Naive thymus-derived CD4-positive, alpha-beta T cell (primary cell): ENCODE measurements at regions not wholly inside any gene's neighbourhood (a gene's known extent, or its start where the extent isn't known, plus 50 kb on each side); places are given as distances from the start of the nearest gene placed in this dataset.
A peak's percentile ranks its signal among the peaks of the same experiment; 100 is the strongest.

Experiments
- ATAC-seq: fragments of 150-1000 bp; cut with Tn5 transposase; 2 replicates; pipeline ENCODE4 v1.10.0; 2021; ENCODE audit warnings: mild to moderate bottlenecking, moderate library complexity
- CTCF ChIA-PET: fragments of 350-600 bp; sonication (Branson Sonifier 250); formaldehyde crosslinking; loops from one replicate; lab custom pipeline; 2021; ENCODE audit warnings: antibody characterized with exemption; lab: Charles Lee
- POLR2A ChIA-PET: fragments of 350-600 bp; sonication (Branson Sonifier 250); formaldehyde crosslinking; loops from one replicate; lab custom pipeline; 2021; ENCODE audit warnings: antibody characterized with exemption, inconsistent platforms; lab: Charles Lee
- DNase-seq, 9 donors: peaks; one replicate each; pipeline versions ENCODE4 v3.0.0 to v3.0.0-alpha.2; 2020 to 2022; ENCODE audit warnings: mixed read lengths in 1 of 9
- H3K27ac ChIP-seq: one replicate; pipeline ENCODE4 v1.7.0; 2013; ENCODE audit warnings: mild to moderate bottlenecking, low read depth, low read length, moderate library complexity
- H3K27me3 ChIP-seq, 2 donors: one replicate each; pipeline ENCODE4 v1.7.0; 2013; ENCODE audit warnings: low read length in 2 of 2, mild to moderate bottlenecking in 2 of 2, moderate library complexity in 2 of 2; ENCODE audit not compliant: control insufficient read depth in 2 of 2, insufficient read depth in 2 of 2
- H3K36me3 ChIP-seq, 3 experiments: 1 replicate in 2 of 3; 2 replicates in 1 of 3; pipeline ENCODE4 v1.7.0; 2013; ENCODE audit warnings: low read length in 3 of 3, mild to moderate bottlenecking in 3 of 3, moderate library complexity in 1 of 3; ENCODE audit not compliant: insufficient read depth in 3 of 3, control insufficient read depth in 2 of 3
- H3K4me1 ChIP-seq, 2 donors: one replicate each; pipeline ENCODE4 v1.7.0; 2013; ENCODE audit warnings: low read length in 2 of 2, mild to moderate bottlenecking in 2 of 2, moderate library complexity in 1 of 2; ENCODE audit not compliant: control insufficient read depth in 2 of 2, insufficient read depth in 2 of 2
- H3K4me3 ChIP-seq: 2 replicates; pipeline ENCODE4 v1.7.0; 2013; ENCODE audit warnings: mild to moderate bottlenecking, low read length
- H3K9me3 ChIP-seq, 3 experiments: 1 replicate in 2 of 3; 2 replicates in 1 of 3; pipeline ENCODE4 v1.7.0; 2013; ENCODE audit warnings: low read length in 3 of 3; ENCODE audit not compliant: control insufficient read depth in 2 of 3
- H3K27ac Mint-ChIP-seq, 9 donors: one replicate each; pipeline ENCODE4 v1.8.0; 2020 to 2022; ENCODE audit warnings: mixed read lengths in 9 of 9, mild to moderate bottlenecking in 8 of 9, moderate library complexity in 5 of 9, inconsistent platforms in 2 of 9
- H3K27me3 Mint-ChIP-seq, 5 donors: one replicate each; pipeline ENCODE4 v1.8.0; 2021 to 2022; ENCODE audit warnings: mixed read lengths in 5 of 5, mild to moderate bottlenecking in 1 of 5
- H3K36me3 Mint-ChIP-seq, 5 donors: one replicate each; pipeline ENCODE4 v1.8.0; 2020 to 2022; ENCODE audit warnings: mixed read lengths in 5 of 5, mild to moderate bottlenecking in 3 of 5, inconsistent platforms in 1 of 5
- H3K4me1 Mint-ChIP-seq, 7 donors: one replicate each; pipeline ENCODE4 v1.8.0; 2020 to 2022; ENCODE audit warnings: mixed read lengths in 7 of 7, mild to moderate bottlenecking in 3 of 7, inconsistent platforms in 1 of 7
- H3K4me3 Mint-ChIP-seq, 10 donors: one replicate each; pipeline ENCODE4 v1.8.0; 2020 to 2022; ENCODE audit warnings: mild to moderate bottlenecking in 10 of 10, mixed read lengths in 10 of 10, moderate library complexity in 6 of 10, inconsistent platforms in 2 of 10
- H3K9me3 Mint-ChIP-seq, 11 donors: one replicate each; pipeline ENCODE4 v1.8.0; 2020 to 2022; ENCODE audit warnings: mixed read lengths in 11 of 11, mild to moderate bottlenecking in 4 of 11, inconsistent platforms in 1 of 11, moderate library complexity in 1 of 11
- intact Hi-C, 2 donors: fragments of 100-400 bp; cut with micrococcal nuclease; formaldehyde crosslinking; loops; one replicate each; pipeline ENCODE4 v1.15.1; 2023

DNA sequence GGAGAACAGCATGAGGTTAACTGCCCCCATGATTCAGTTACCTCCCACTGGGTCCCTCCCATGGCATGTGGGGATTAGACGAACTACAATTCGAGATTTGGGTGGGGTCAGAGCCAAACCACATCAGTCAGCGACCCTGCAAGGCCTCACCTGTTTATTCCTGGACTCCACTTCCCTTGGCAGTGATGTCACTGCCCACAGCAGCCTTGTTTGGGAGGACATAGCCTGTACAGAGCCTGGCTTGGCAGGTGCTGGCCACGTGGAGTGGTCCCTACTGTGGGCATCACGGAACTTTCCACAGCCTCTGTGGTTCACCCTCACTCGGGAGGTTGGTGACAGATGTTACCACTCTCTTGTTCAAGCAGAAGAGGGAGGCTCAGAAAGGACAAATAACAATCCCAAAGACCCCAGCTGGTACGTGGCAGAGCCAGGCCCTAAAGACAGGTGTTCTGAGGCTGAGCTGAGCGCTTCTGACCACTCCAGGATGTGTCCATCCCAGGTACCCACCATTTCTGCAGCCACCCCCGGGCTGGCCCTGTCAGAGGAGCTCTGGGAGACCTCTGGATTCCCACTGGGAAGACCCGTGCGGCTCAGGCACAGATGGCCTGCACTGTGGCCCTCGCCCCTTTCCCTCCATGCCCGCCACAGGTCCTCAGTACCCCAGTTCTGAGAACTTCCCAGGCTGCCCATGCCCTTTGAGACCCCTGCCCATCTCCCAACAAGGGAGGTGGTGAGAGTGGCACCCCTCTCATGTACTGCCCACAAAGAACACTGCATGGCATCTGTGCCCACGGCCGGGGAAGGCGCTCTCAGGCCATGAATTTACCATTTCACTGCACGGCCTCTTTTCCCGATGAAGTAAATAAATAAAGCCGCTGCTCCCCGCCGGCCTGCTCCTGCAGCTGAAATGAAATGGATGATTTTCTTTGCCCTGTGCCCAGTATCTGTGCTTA, 605.8 kb downstream of the TBC1D22A start:
- no peak overlapping the region for H3K27ac ChIP-seq
- DNase-seq (peak in 1 of 9 donors; percentile 15), ATAC-seq (no peak)
- H3K27me3 Mint-ChIP-seq, result peaks cover 0 to 39% (median 10%) of the 10 kb centered on the region in 5 donors
- no peaks in the 10 kb centered on the region for H3K27me3 ChIP-seq
- no peak overlapping the region for H3K4me3 Mint-ChIP-seq
- no peaks in the 10 kb centered on the region for H3K36me3 Mint-ChIP-seq
- no peak overlapping the region for H3K27ac Mint-ChIP-seq
- H3K9me3 Mint-ChIP-seq, result peaks cover 0 to 14% (median 7%) of the 10 kb centered on the region in 11 donors
- ChIA-PET POLR2A (no interaction called here), CTCF (no interaction called here)
- H3K36me3 ChIP-seq, result no peaks in the 10 kb centered on the region
- peaks cover 0 to 2% (median 0%) of the 10 kb centered on the region in 7 donors for H3K4me1 Mint-ChIP-seq
- H3K4me1 ChIP-seq, result no peaks in the 10 kb centered on the region
- no peaks in the 10 kb centered on the region for H3K9me3 ChIP-seq
- no peak overlapping the region for H3K4me3 ChIP-seq
- intact Hi-C loops, result no loop called here

DNA sequence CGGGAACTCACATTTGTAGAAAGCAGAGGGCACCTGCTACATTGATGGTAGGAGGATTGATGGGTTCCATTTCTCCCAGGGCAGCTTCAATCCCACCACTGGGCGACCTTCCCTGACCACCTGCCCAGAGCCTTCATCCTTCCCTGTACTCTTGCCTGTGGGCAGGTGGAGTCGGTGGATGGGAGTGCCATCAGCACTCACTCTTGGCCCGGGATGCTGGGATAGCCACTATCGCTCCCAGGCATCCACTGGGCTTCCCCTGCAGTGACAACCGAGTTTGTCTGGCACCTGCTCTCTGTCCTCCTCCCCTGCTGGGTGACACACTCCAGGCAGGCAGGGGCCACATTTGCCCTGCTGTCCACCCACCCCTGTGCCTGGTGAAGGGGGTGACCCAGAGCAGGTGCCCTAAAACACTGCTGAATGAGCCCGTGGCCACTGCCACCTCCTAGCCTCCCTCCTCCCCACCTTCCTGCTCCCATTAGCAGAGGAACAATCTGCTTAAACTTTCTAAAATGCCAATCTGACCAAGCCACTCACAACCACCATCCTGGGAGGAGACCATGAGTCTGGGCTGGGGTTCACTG, 604.7 kb downstream of the TBC1D22A start:
- Histone ChIP-seq H3K27ac (no peak overlapping the region), H3K36me3 (no peaks in the 10 kb centered on the region), H3K4me1 (no peaks in the 10 kb centered on the region), H3K27me3 (no peaks in the 10 kb centered on the region), H3K9me3 (no peaks in the 10 kb centered on the region), H3K4me3 (no peak overlapping the region)
- ATAC-seq (no peak), DNase-seq (peak in 1 of 9 donors; percentile 3)
- Mint-ChIP-seq H3K4me1 (peaks cover 0 to 2% (median 0%) of the 10 kb centered on the region in 7 donors), H3K9me3 (peaks cover 0 to 21% (median 10%) of the 10 kb centered on the region in 11 donors), H3K36me3 (no peaks in the 10 kb centered on the region), H3K27me3 (peaks cover 0 to 32% (median 10%) of the 10 kb centered on the region in 5 donors), H3K27ac (no peak overlapping the region), H3K4me3 (no peak overlapping the region)
- intact Hi-C loops, result no loop called here
- ChIA-PET POLR2A (no interaction called here), CTCF (no interaction called here)

- intact Hi-C loops, result no loop called here
- Mint-ChIP-seq H3K36me3 (no peaks in the 10 kb centered on the region), H3K9me3 (peaks cover 2 to 31% (median 10%) of the 10 kb centered on the region in 11 donors), H3K4me3 (no peak overlapping the region), H3K27me3 (peaks cover 0 to 32% (median 12%) of the 10 kb centered on the region in 5 donors), H3K27ac (peak overlapping the region in 1 of 9 donors; percentile 8), H3K4me1 (peaks cover 0 to 2% (median 0%) of the 10 kb centered on the region in 7 donors)
- Histone ChIP-seq H3K4me1 (no peaks in the 10 kb centered on the region), H3K4me3 (no peak overlapping the region), H3K9me3 (no peaks in the 10 kb centered on the region), H3K27ac (no peak overlapping the region), H3K27me3 (no peaks in the 10 kb centered on the region), H3K36me3 (no peaks in the 10 kb centered on the region)
- DNase-seq (peak in 1 of 9 donors; percentile 15), ATAC-seq (no peak)
- CTCF ChIA-PET, result no interaction called here
- POLR2A ChIA-PET, result no interaction called here
These were observed 603.7 kb downstream of the TBC1D22A start for GRCh38 chr22:47366026-47366767.

DNA sequence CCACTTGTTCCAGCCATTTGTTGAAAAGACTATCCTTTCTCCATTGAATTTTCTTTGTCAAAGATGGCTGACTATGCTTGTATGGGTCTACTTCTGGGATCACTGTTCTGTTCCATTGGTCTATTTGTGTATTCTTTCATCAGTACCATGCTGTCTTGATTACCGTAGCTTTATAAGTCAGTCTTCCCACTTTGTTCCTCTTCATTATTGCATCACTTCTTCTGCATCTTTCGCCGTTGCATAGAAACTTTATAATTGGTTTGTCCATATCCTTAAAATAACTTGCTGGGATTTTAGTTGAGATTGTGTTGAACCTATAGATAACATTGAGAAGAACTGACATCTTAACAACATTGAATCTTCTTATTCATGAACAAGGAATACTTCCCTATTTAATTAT, 598.8 kb downstream of the TBC1D22A start:
- Mint-ChIP-seq H3K9me3 (peaks cover 2 to 32% (median 10%) of the 10 kb centered on the region in 11 donors), H3K36me3 (no peaks in the 10 kb centered on the region), H3K4me3 (no peak overlapping the region), H3K27ac (no peak overlapping the region), H3K27me3 (peaks cover 0 to 16% (median 14%) of the 10 kb centered on the region in 5 donors), H3K4me1 (no peaks in the 10 kb centered on the region)
- Histone ChIP-seq H3K27me3 (no peaks in the 10 kb centered on the region), H3K4me3 (no peak overlapping the region), H3K36me3 (no peaks in the 10 kb centered on the region), H3K4me1 (no peaks in the 10 kb centered on the region), H3K9me3 (no peaks in the 10 kb centered on the region), H3K27ac (no peak overlapping the region)
- intact Hi-C loops, result no loop called here
- no peak for ATAC-seq
- no peak for DNase-seq
- ChIA-PET POLR2A (no interaction called here), CTCF (no interaction called here)

DNA sequence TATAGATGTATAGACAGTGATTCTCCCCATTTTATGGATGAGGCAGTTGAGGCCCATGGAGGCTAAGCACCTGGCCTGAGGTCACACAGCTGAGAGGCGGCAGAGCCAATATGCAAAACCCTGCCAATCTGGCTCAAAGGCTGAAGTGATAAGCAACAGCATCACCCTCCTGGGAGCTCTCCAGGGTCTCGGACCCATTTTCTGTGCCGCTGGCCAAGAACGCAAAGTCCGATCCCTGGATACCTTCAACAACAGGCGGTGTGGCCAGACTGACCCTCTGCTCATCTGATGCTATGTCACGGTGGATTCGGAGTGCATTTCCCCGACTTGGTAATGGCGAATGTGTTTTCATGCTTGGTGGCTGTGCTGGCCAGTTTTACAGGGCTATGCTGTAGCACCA, 595.0 kb downstream of the TBC1D22A start:
- Mint-ChIP-seq H3K27me3 (peaks cover 0 to 40% (median 15%) of the 10 kb centered on the region in 5 donors), H3K4me3 (no peak overlapping the region), H3K4me1 (no peaks in the 10 kb centered on the region), H3K9me3 (peaks cover 0 to 14% (median 5%) of the 10 kb centered on the region in 11 donors), H3K36me3 (no peaks in the 10 kb centered on the region), H3K27ac (no peak overlapping the region)
- H3K36me3 ChIP-seq, result no peaks in the 10 kb centered on the region
- no peaks in the 10 kb centered on the region for H3K4me1 ChIP-seq
- H3K27ac ChIP-seq, result no peak overlapping the region
- no peak overlapping the region for H3K4me3 ChIP-seq
- DNase-seq (no peak), ATAC-seq (no peak)
- intact Hi-C loops, result no loop called here
- H3K9me3 ChIP-seq, result no peaks in the 10 kb centered on the region
- no peaks in the 10 kb centered on the region for H3K27me3 ChIP-seq
- ChIA-PET POLR2A (no interaction called here), CTCF (no interaction called here)

DNA sequence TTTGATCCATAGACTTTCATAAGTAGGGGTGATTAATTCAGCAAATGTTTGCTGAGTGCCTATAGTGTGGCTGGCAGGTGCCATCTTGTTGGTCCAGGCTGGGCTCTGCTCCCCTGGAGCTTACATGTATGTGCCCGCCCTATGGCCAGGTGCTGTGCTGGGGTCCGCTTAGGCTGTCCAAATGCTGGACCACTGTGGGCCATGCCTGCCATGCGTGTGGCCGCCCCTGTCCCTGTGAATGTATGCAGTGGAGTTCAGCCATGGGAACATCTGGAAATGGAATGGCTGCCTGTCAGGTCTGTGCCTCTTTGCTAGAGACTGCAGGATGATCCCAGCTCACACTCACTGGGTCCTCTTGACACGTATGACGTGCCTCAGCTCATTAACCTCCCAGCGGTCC, 594.6 kb downstream of the TBC1D22A start:
- ATAC-seq, result no peak
- no peak for DNase-seq
- H3K9me3 ChIP-seq, result no peaks in the 10 kb centered on the region
- H3K4me1 ChIP-seq, result no peaks in the 10 kb centered on the region
- intact Hi-C loops, result no loop called here
- no peak overlapping the region for H3K4me3 Mint-ChIP-seq
- no peaks in the 10 kb centered on the region for H3K36me3 ChIP-seq
- ChIA-PET CTCF (no interaction called here), POLR2A (no interaction called here)
- peaks cover 0 to 44% (median 15%) of the 10 kb centered on the region in 5 donors for H3K27me3 Mint-ChIP-seq
- no peaks in the 10 kb centered on the region for H3K27me3 ChIP-seq
- no peak overlapping the region for H3K4me3 ChIP-seq
- H3K36me3 Mint-ChIP-seq, result no peaks in the 10 kb centered on the region
- H3K9me3 Mint-ChIP-seq, result peaks cover 0 to 10% (median 4%) of the 10 kb centered on the region in 11 donors
- no peak overlapping the region for H3K27ac ChIP-seq
- no peak overlapping the region for H3K27ac Mint-ChIP-seq
- no peaks in the 10 kb centered on the region for H3K4me1 Mint-ChIP-seq
